ENCODE measurements at regions not wholly inside any gene's neighbourhood (a gene's known extent, or its start where the extent isn't known, plus 50 kb on each side); places are given as distances from the start of the nearest gene placed in this dataset.

DNA sequence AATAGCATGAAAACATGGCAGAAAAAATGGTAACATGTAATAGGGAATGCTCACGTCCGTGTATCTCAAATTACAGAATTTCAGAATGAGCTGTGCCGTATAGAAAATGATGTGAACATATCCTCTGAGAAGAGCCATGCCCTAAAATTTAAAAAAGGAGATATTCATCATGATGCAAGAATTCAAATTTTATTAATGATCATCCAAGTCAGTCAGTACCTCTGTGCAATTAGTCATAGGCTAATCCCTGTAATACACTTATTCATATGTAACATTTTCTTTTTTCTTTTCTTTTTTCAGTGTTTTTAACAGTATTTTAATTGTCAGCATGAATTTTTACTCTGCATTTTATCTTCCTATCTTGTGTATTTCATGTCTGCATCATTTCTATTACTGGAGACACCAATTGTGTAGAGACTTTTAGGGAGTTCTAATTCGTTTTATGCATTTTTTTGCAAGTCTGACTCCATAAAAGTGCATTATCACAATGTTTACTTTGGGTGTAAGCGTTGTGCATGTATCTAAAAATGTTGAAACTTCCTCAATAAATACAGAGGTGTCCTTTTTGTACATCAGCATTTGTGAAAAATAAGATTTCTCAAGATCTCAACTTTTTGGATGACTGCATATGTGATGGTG lies 1103.7 kb upstream of the CELF2 start:
- no peak overlapping the region for H3K4me3 ChIP-seq (ENCODE audit: low read depth, low read length)
- DNase-seq (ENCODE audit: low read depth) = no peak
- TF ChIP-seq, protein P1, sequence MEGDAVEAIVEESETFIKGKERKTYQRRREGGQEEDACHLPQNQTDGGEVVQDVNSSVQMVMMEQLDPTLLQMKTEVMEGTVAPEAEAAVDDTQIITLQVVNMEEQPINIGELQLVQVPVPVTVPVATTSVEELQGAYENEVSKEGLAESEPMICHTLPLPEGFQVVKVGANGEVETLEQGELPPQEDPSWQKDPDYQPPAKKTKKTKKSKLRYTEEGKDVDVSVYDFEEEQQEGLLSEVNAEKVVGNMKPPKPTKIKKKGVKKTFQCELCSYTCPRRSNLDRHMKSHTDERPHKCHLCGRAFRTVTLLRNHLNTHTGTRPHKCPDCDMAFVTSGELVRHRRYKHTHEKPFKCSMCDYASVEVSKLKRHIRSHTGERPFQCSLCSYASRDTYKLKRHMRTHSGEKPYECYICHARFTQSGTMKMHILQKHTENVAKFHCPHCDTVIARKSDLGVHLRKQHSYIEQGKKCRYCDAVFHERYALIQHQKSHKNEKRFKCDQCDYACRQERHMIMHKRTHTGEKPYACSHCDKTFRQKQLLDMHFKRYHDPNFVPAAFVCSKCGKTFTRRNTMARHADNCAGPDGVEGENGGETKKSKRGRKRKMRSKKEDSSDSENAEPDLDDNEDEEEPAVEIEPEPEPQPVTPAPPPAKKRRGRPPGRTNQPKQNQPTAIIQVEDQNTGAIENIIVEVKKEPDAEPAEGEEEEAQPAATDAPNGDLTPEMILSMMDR (IDR thresholded peaks at IDR 0.05; ENCODE audit: insufficient read depth, low read depth, low read length) = no peak

DNA sequence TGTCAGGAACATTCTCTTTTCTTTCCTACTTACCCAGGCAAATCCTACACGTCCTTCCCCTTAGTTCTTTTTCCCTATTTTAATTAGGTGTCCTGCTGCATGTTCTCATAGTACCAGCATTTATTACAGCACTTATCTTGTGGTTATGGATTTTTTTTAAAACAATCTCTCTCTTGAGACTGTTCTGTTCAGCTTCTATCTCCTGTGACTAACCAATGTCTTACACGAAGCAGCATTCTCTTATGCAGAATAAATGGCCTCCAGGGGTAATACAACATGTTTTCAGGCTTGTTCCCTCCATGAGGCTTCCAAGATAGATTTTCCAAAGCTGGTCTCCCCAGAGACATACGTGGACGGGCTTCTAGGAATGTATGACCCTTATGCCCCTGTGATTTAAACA lies 1096.1 kb upstream of the CELF2 start:
- TF ChIP-seq, protein P1 (IDR thresholded peaks at IDR 0.05; ENCODE audit: insufficient read depth, low read depth, low read length) = no peak
- H3K4me3 ChIP-seq (ENCODE audit: low read depth, low read length) = no peak overlapping the region
- no peak for DNase-seq (ENCODE audit: low read depth)

- H3K4me3 ChIP-seq (ENCODE audit: low read depth, low read length) = no peak overlapping the region
- TF ChIP-seq, protein P1 (IDR thresholded peaks at IDR 0.05; ENCODE audit: insufficient read depth, low read depth, low read length) = no peak
- no peak for DNase-seq (ENCODE audit: low read depth)
These were observed 1095.4 kb upstream of the CELF2 start for GRCh38 chr10:9922126-9922870.

- TF ChIP-seq, protein P1 (IDR thresholded peaks at IDR 0.05; ENCODE audit: insufficient read depth, low read depth, low read length) = no peak
- H3K4me3 ChIP-seq (ENCODE audit: low read depth, low read length) = no peak overlapping the region
- no peak for DNase-seq (ENCODE audit: low read depth)
These were observed 1091.7 kb upstream of the CELF2 start for GRCh38 chr10:9926003-9926402.

DNA sequence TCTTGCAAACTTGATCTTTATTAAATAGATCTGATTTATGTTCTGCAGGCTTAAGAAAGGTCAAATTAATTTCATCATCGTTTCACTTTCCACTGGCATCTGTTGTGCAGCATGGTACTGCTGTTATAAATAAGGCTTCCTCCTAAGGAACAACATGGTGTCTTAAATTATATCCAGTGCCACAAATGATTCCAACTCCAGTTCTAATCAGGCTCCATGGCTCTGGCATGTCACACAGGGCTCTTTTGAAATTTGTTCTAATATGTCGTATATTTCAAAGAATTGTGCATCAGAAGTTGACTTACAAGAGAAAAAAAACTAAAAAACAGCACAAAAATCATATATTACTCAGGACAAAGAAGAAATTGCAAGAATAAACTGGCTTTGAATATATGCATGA lies 1090.8 kb upstream of the CELF2 start:
- TF ChIP-seq, protein P1 (IDR thresholded peaks at IDR 0.05; ENCODE audit: insufficient read depth, low read depth, low read length) = no peak
- DNase-seq (ENCODE audit: low read depth) = peak; percentile 4
- no peak overlapping the region for H3K4me3 ChIP-seq (ENCODE audit: low read depth, low read length)

- H3K4me3 ChIP-seq (ENCODE audit: low read depth, low read length) = no peak overlapping the region
- TF ChIP-seq, protein P1 (IDR thresholded peaks at IDR 0.05; ENCODE audit: insufficient read depth, low read depth, low read length) = no peak
- no peak for DNase-seq (ENCODE audit: low read depth)
These were observed 1078.0 kb upstream of the CELF2 start for GRCh38 chr10:9939716-9940115.
